PC-9 (cell line): ENCODE measurements at regions not wholly inside any gene's neighbourhood (a gene's known extent, or its start where the extent isn't known, plus 50 kb on each side); places are given as distances from the start of the nearest gene placed in this dataset.
A peak's percentile ranks its signal among the peaks of the same experiment; 100 is the strongest.

Experiments
- BruUV-seq: library from RNA; stranded (reverse); fragments of 400-500 nt; replicated peaks from 2 replicates; lab custom pipeline; 2021; lab: Mats Ljungman, UMichigan
- CTCF ChIA-PET: fragments of 300-600 bp; sonication (Branson Sonifier 250); formaldehyde crosslinking; loops from one replicate; lab custom pipeline; 2022; ENCODE audit warnings: antibody characterized with exemption; lab: Charles Lee
- POLR2A ChIA-PET: fragments of 300-600 bp; sonication (Branson Sonifier 250); formaldehyde crosslinking; loops from one replicate; lab custom pipeline; 2022; ENCODE audit warnings: antibody characterized with exemption; ENCODE audit not compliant: unreplicated experiment; lab: Charles Lee
- DNase-seq, 2 experiments: peaks; one replicate each; pipeline versions ENCODE4 v3.0.0 to v3.0.0-alpha.2; 2015 to 2022; ENCODE audit warnings: mixed read lengths in 1 of 2
- H2AFZ ChIP-seq: fragments of 200-600 bp; sonication (generic); 2 replicates; pipeline ENCODE4 v1.8.1; 2017; ENCODE audit warnings: antibody characterized with exemption
- H3F3A ChIP-seq: fragments of 200-600 bp; sonication (generic); 2 replicates; pipeline ENCODE4 v1.8.1; 2017; ENCODE audit warnings: antibody characterized with exemption, mild to moderate bottlenecking, low read depth; ENCODE audit not compliant: insufficient read depth
- H3K27ac ChIP-seq: fragments of 200-600 bp; sonication (generic); 2 replicates; pipeline ENCODE4 v1.6.1; 2016; ENCODE audit warnings: mixed run types
- H3K27me3 ChIP-seq: fragments of 200-600 bp; sonication (generic); 2 replicates; pipeline ENCODE4 v1.6.1; 2016; ENCODE audit warnings: low read depth, mixed run types; ENCODE audit not compliant: insufficient read depth
- H3K36me3 ChIP-seq: fragments of 200-600 bp; sonication (generic); 2 replicates; pipeline ENCODE4 v1.6.1; 2016; ENCODE audit warnings: low read depth, mixed run types
- H3K4me1 ChIP-seq: fragments of 200-600 bp; sonication (generic); replicated peaks from 2 replicates; pipeline ENCODE4 v1.6.1; 2016; ENCODE audit warnings: mixed run types; ENCODE audit not compliant: insufficient read depth
- H3K4me2 ChIP-seq: fragments of 200-600 bp; sonication (generic); 2 replicates; pipeline ENCODE4 v1.6.1; 2017; ENCODE audit warnings: mixed run types
- H3K4me3 ChIP-seq: fragments of 200-600 bp; sonication (generic); 2 replicates; pipeline ENCODE4 v1.6.1; 2016; ENCODE audit warnings: mixed run types
- H3K79me2 ChIP-seq: fragments of 200-600 bp; sonication (generic); 2 replicates; pipeline ENCODE4 v1.6.1; 2017; ENCODE audit warnings: low read depth, mixed run types
- H3K9me2 ChIP-seq: fragments of 200-600 bp; sonication (generic); 2 replicates; pipeline ENCODE4 v1.8.1; 2017; ENCODE audit warnings: mild to moderate bottlenecking; ENCODE audit not compliant: insufficient read depth
- H3K9me3 ChIP-seq: fragments of 200-600 bp; sonication (generic); 2 replicates; pipeline ENCODE4 v1.8.1; 2016; ENCODE audit warnings: low read depth; ENCODE audit not compliant: insufficient read depth
- H4K20me1 ChIP-seq: fragments of 200-600 bp; sonication (generic); 2 replicates; pipeline ENCODE4 v1.8.1; 2017; ENCODE audit not compliant: insufficient read depth
- EZH2 ChIP-seq: fragments of 200-600 bp; sonication (generic); IDR thresholded peaks from 2 replicates; pipeline ENCODE4 v1.8.0; 2017; ENCODE audit warnings: antibody characterized with exemption, low read depth
- intact Hi-C: fragments of 100-400 bp; cut with micrococcal nuclease; formaldehyde crosslinking; loops from one replicate; pipeline ENCODE4 v1.10.0; 2022; ENCODE audit not compliant: unreplicated experiment
- TF ChIP-seq, protein P1 (sequence below): fragments of 200-600 bp; sonication (generic); conservative IDR thresholded peaks from 2 replicates; pipeline ENCODE4 v1.6.1; 2017; ENCODE audit warnings: mixed run types, antibody characterized with exemption, mild to moderate bottlenecking, moderate library complexity

GRCh38 chr10:6920072-6921019, 340.3 kb upstream of the PRKCQ start:
- Histone ChIP-seq H4K20me1 (no peaks in the 10 kb centered on the region), H3K4me2 (no peak overlapping the region), H3K27me3 (no peaks in the 10 kb centered on the region), H3K36me3 (no peaks in the 10 kb centered on the region), H3F3A (no peaks in the 10 kb centered on the region), H3K27ac (no peak overlapping the region), H3K4me3 (no peak overlapping the region), H3K9me3 (no peaks in the 10 kb centered on the region), H3K4me1 (no peaks in the 10 kb centered on the region), H3K79me2 (no peaks in the 10 kb centered on the region), H2AFZ (no peak overlapping the region), H3K9me2 (no peaks in the 10 kb centered on the region)
- no TSS peak for BruUV-seq
- POLR2A ChIA-PET, result no interaction called here
- intact Hi-C loops, result loop anchor here (1.0 kb wide), 1 partner anchor 497 kb away; no protein-coding TSS in a partner anchor
- CTCF ChIA-PET, result interaction anchor here (0.6 kb wide), 1 partner anchor 525 kb away, joined by 3 read pairs; no protein-coding TSS in a partner anchor
- TF ChIP-seq, protein P1, sequence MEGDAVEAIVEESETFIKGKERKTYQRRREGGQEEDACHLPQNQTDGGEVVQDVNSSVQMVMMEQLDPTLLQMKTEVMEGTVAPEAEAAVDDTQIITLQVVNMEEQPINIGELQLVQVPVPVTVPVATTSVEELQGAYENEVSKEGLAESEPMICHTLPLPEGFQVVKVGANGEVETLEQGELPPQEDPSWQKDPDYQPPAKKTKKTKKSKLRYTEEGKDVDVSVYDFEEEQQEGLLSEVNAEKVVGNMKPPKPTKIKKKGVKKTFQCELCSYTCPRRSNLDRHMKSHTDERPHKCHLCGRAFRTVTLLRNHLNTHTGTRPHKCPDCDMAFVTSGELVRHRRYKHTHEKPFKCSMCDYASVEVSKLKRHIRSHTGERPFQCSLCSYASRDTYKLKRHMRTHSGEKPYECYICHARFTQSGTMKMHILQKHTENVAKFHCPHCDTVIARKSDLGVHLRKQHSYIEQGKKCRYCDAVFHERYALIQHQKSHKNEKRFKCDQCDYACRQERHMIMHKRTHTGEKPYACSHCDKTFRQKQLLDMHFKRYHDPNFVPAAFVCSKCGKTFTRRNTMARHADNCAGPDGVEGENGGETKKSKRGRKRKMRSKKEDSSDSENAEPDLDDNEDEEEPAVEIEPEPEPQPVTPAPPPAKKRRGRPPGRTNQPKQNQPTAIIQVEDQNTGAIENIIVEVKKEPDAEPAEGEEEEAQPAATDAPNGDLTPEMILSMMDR, result peak; percentile 43; the same call in 1 of the 2 replicates
- TF ChIP-seq EZH2, result no peak
- DNase-seq, result peak in 1 of 2 experiments; percentile 31

GRCh38 chr10:6919077-6919476, 339.0 kb upstream of the PRKCQ start:
- TF ChIP-seq EZH2, result no peak
- TF ChIP-seq, protein P1, result no peak
- H3K27me3 ChIP-seq, result no peaks in the 10 kb centered on the region
- no peaks in the 10 kb centered on the region for H3K9me2 ChIP-seq
- no peaks in the 10 kb centered on the region for H3K36me3 ChIP-seq
- H3K4me1 ChIP-seq, result no peaks in the 10 kb centered on the region
- no peak overlapping the region for H3K4me2 ChIP-seq
- H2AFZ ChIP-seq, result no peak overlapping the region
- CTCF ChIA-PET, result no interaction called here
- H4K20me1 ChIP-seq, result no peaks in the 10 kb centered on the region
- BruUV-seq, result no TSS peak
- H3K4me3 ChIP-seq, result no peak overlapping the region
- intact Hi-C loops, result no loop called here
- no peaks in the 10 kb centered on the region for H3K9me3 ChIP-seq
- no peak for DNase-seq
- no peak overlapping the region for H3K27ac ChIP-seq
- POLR2A ChIA-PET, result no interaction called here
- no peaks in the 10 kb centered on the region for H3F3A ChIP-seq
- H3K79me2 ChIP-seq, result no peaks in the 10 kb centered on the region

DNA sequence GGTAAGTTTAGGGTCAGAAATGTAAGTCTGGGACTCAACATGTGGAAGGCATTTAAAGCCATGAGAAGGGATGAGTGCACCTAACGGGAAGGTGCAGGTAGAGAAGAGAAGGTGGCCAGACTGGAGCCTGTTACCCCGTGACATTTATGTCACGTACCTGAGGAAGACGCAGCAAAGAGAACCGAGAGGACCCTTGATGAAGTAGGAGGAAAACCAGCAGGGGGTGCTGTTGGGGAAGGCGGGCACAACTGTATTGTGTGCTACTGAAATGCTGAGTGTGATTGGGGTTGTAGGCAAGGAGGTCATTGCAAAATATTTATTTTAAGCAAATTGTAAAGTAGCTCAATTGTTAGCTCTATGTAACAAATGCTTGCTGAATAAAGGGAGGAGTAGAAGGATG, 338.2 kb upstream of the PRKCQ start:
- Histone ChIP-seq H3K36me3 (no peaks in the 10 kb centered on the region), H3K9me2 (no peaks in the 10 kb centered on the region), H3K4me2 (no peak overlapping the region), H3K4me3 (no peak overlapping the region), H3K9me3 (no peaks in the 10 kb centered on the region), H2AFZ (no peak overlapping the region), H4K20me1 (no peaks in the 10 kb centered on the region), H3K27ac (no peak overlapping the region), H3K4me1 (no peaks in the 10 kb centered on the region), H3F3A (no peaks in the 10 kb centered on the region), H3K79me2 (no peaks in the 10 kb centered on the region), H3K27me3 (no peaks in the 10 kb centered on the region)
- DNase-seq, result no peak
- BruUV-seq, result no TSS peak
- POLR2A ChIA-PET, result no interaction called here
- intact Hi-C loops, result no loop called here
- no peak for TF ChIP-seq EZH2
- TF ChIP-seq, protein P1, result no peak; the same call in 1 of the 2 replicates
- CTCF ChIA-PET, result no interaction called here
